MM.1S (cell line): ENCODE measurements at regions not wholly inside any gene's neighbourhood (a gene's known extent, or its start where the extent isn't known, plus 50 kb on each side); places are given as distances from the start of the nearest gene placed in this dataset.

Source experiments
- EZH2 ChIP-seq: fragments of 300-600 bp; sonication (generic); optimal IDR thresholded peaks from 2 replicates; pipeline ENCODE3; 2017; ENCODE audit warnings: low read depth, mild to moderate bottlenecking, antibody characterized with exemption, low read length, mixed read lengths
- TF ChIP-seq, protein P1 (sequence below): fragments of 300-600 bp; sonication (generic); IDR thresholded peaks from 2 replicates; pipeline ENCODE4 v1.5.1; 2016; ENCODE audit warnings: antibody characterized with exemption, low read length, mixed read lengths

DNA sequence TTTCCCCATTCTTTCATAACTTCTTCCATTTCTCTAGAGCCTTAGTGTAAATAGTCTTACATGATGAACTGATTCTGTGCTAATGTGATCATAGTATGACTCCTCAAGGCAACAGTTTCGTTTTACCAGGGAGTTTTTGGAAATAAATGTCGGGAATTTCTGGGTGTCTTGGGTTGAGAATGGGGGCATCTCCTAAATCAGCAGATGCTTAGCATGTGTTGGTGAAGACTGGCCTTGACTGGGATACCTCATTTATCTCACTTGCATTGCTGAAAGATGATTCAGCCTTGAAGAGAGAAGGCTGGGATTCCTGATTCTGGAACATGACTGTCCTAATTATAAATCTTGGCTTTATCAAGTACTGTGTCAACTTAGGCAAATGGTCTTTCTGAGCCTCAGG lies 115.7 kb upstream of the C11orf87 start:
- TF ChIP-seq, protein P1, sequence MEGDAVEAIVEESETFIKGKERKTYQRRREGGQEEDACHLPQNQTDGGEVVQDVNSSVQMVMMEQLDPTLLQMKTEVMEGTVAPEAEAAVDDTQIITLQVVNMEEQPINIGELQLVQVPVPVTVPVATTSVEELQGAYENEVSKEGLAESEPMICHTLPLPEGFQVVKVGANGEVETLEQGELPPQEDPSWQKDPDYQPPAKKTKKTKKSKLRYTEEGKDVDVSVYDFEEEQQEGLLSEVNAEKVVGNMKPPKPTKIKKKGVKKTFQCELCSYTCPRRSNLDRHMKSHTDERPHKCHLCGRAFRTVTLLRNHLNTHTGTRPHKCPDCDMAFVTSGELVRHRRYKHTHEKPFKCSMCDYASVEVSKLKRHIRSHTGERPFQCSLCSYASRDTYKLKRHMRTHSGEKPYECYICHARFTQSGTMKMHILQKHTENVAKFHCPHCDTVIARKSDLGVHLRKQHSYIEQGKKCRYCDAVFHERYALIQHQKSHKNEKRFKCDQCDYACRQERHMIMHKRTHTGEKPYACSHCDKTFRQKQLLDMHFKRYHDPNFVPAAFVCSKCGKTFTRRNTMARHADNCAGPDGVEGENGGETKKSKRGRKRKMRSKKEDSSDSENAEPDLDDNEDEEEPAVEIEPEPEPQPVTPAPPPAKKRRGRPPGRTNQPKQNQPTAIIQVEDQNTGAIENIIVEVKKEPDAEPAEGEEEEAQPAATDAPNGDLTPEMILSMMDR: no peak
- no peak for TF ChIP-seq EZH2
